DND-41 (cell line): ENCODE measurements at regions not wholly inside any gene's neighbourhood (a gene's known extent, or its start where the extent isn't known, plus 50 kb on each side); places are given as distances from the start of the nearest gene placed in this dataset.

ENCODE experiments used
- ATAC-seq: fragments of 200-7000 bp; cut with Tn5 transposase; 3 replicates; pipeline ENCODE4 v1.9.1; 2021; ENCODE audit warnings: low read depth; ENCODE audit not compliant: insufficient read depth
- DNase-seq: peaks from one replicate; pipeline ENCODE4 v3.0.0-alpha.2; 2020
- H2AFZ ChIP-seq: 2 replicates; pipeline ENCODE4 v1.6.0; 2012; ENCODE audit warnings: low read depth, low read length
- H3K27ac ChIP-seq: 2 replicates; pipeline ENCODE4 v1.5.1; 2012; ENCODE audit warnings: low read length, inconsistent platforms
- H3K27me3 ChIP-seq: fragments of 200-600 bp; sonication (generic); 2 replicates; pipeline ENCODE4 v1.6.0; 2012; ENCODE audit warnings: low read length, mild to moderate bottlenecking, inconsistent platforms; ENCODE audit not compliant: insufficient read depth, poor library complexity
- H3K36me3 ChIP-seq: 2 replicates; pipeline ENCODE4 v1.5.1; 2012; ENCODE audit warnings: low read length, inconsistent platforms; ENCODE audit not compliant: insufficient read depth
- H3K4me1 ChIP-seq: 2 replicates; pipeline ENCODE4 v1.5.1; 2012; ENCODE audit warnings: mild to moderate bottlenecking, low read length; ENCODE audit not compliant: insufficient read depth
- H3K4me2 ChIP-seq: 2 replicates; pipeline ENCODE4 v1.6.0; 2012; ENCODE audit warnings: mild to moderate bottlenecking, moderate library complexity, low read length, inconsistent platforms; ENCODE audit not compliant: insufficient read depth
- H3K4me3 ChIP-seq, 2 experiments: fragments of 200-600 bp in 1 of 2; shearing (Covaris generic) in 1 of 2; 2 replicates each; pipeline ENCODE4 v1.5.1; 2012 to 2016; ENCODE audit warnings: inconsistent platforms in 2 of 2, low read length in 2 of 2, mild to moderate bottlenecking in 2 of 2, low read depth in 1 of 2, moderate library complexity in 1 of 2
- H3K79me2 ChIP-seq: 2 replicates; pipeline ENCODE4 v1.6.0; 2012; ENCODE audit warnings: low read length, inconsistent platforms; ENCODE audit not compliant: insufficient read depth
- H3K9ac ChIP-seq: 2 replicates; pipeline ENCODE4 v1.6.0; 2012; ENCODE audit warnings: low read depth, mild to moderate bottlenecking, inconsistent platforms, low read length, moderate library complexity
- H3K9me3 ChIP-seq: 2 replicates; pipeline ENCODE4 v1.5.1; 2012; ENCODE audit warnings: low read length, moderate library complexity, mild to moderate bottlenecking, inconsistent platforms; ENCODE audit not compliant: insufficient read depth, severe bottlenecking
- H4K20me1 ChIP-seq: 2 replicates; pipeline ENCODE4 v1.6.0; 2012; ENCODE audit warnings: low read length; ENCODE audit not compliant: insufficient read depth
- CTCF ChIP-seq: IDR thresholded peaks from 2 replicates; pipeline ENCODE4 v1.5.1; 2012; ENCODE audit warnings: borderline replicate concordance, low read length, moderate library complexity, mild to moderate bottlenecking; ENCODE audit not compliant: poor library complexity, severe bottlenecking; ENCODE audit errors: extremely low read depth
- EZH2 ChIP-seq: IDR thresholded peaks from 3 replicates; pipeline ENCODE4 v1.6.1; 2012; ENCODE audit warnings: borderline replicate concordance, low read depth, mild to moderate bottlenecking, moderate library complexity, low read length, inconsistent platforms; ENCODE audit not compliant: severe bottlenecking

- Histone ChIP-seq H3K79me2 (no peaks in the 10 kb centered on the region), H4K20me1 (no peaks in the 10 kb centered on the region), H3K27ac (no peak overlapping the region), H2AFZ (no peak overlapping the region), H3K4me2 (no peak overlapping the region), H3K9ac (no peak overlapping the region), H3K36me3 (no peaks in the 10 kb centered on the region), H3K4me3 (no peak overlapping the region), H3K4me1 (no peaks in the 10 kb centered on the region), H3K9me3 (no peaks in the 10 kb centered on the region), H3K27me3 (no peaks in the 10 kb centered on the region)
- TF ChIP-seq CTCF = no peak
- no peak for TF ChIP-seq EZH2
- DNase-seq = no peak
- ATAC-seq = no peak
Observed at GRCh38 chr12:73083736-73084135, 811.6 kb downstream of the TRHDE start.

GRCh38 chr12:73106296-73106695, 834.1 kb downstream of the TRHDE start:
- TF ChIP-seq CTCF (no peak), EZH2 (no peak)
- H3K9me3 ChIP-seq = no peaks in the 10 kb centered on the region
- no peaks in the 10 kb centered on the region for H3K36me3 ChIP-seq
- no peak overlapping the region for H3K4me2 ChIP-seq
- H3K9ac ChIP-seq = no peak overlapping the region
- no peak overlapping the region for H3K27ac ChIP-seq
- H3K79me2 ChIP-seq = no peaks in the 10 kb centered on the region
- no peaks in the 10 kb centered on the region for H3K4me1 ChIP-seq
- H4K20me1 ChIP-seq = no peaks in the 10 kb centered on the region
- ATAC-seq (no peak), DNase-seq (no peak)
- H3K27me3 ChIP-seq = no peaks in the 10 kb centered on the region
- no peak overlapping the region for H3K4me3 ChIP-seq
- no peak overlapping the region for H2AFZ ChIP-seq

- H3K36me3 ChIP-seq = no peaks in the 10 kb centered on the region
- H3K9ac ChIP-seq = no peak overlapping the region
- DNase-seq (no peak), ATAC-seq (no peak)
- H4K20me1 ChIP-seq = no peaks in the 10 kb centered on the region
- no peaks in the 10 kb centered on the region for H3K9me3 ChIP-seq
- H3K27me3 ChIP-seq = no peaks in the 10 kb centered on the region
- H3K4me2 ChIP-seq = no peak overlapping the region
- H3K4me3 ChIP-seq = no peak overlapping the region
- H3K4me1 ChIP-seq = no peaks in the 10 kb centered on the region
- no peak for TF ChIP-seq EZH2
- TF ChIP-seq CTCF = no peak
- no peak overlapping the region for H2AFZ ChIP-seq
- H3K79me2 ChIP-seq = no peaks in the 10 kb centered on the region
- H3K27ac ChIP-seq = no peak overlapping the region
Observed at GRCh38 chr12:73106896-73107295, 834.7 kb downstream of the TRHDE start.

GRCh38 chr12:73110816-73111215, 838.6 kb downstream of the TRHDE start:
- Histone ChIP-seq H2AFZ (no peak overlapping the region), H3K27me3 (no peaks in the 10 kb centered on the region), H3K4me2 (no peak overlapping the region), H3K4me3 (no peak overlapping the region), H3K4me1 (no peaks in the 10 kb centered on the region), H3K36me3 (no peaks in the 10 kb centered on the region), H3K27ac (no peak overlapping the region), H3K79me2 (no peaks in the 10 kb centered on the region), H4K20me1 (no peaks in the 10 kb centered on the region), H3K9ac (no peak overlapping the region), H3K9me3 (no peaks in the 10 kb centered on the region)
- DNase-seq = no peak
- ATAC-seq = no peak
- no peak for TF ChIP-seq EZH2
- TF ChIP-seq CTCF = no peak
